GM12891 (cell line): ENCODE measurements at regions not wholly inside any gene's neighbourhood (a gene's known extent, or its start where the extent isn't known, plus 50 kb on each side); places are given as distances from the start of the nearest gene placed in this dataset.

Experiments used
- POLR2A ChIP-seq: IDR thresholded peaks from 2 replicates; pipeline ENCODE4 v1.6.1; 2011; ENCODE audit warnings: low read depth, low read length, control low read depth
- POLR2AphosphoS5 ChIP-seq: IDR thresholded peaks from 2 replicates; pipeline ENCODE4 v1.6.1; 2011; ENCODE audit warnings: low read depth, low read length, control low read depth
- POU2F2 ChIP-seq: IDR thresholded peaks from 2 replicates; pipeline ENCODE4 v1.6.1; 2011; ENCODE audit warnings: low read depth, mild to moderate bottlenecking, control low read depth, low read length, moderate library complexity
- TAF1 ChIP-seq: IDR thresholded peaks from 2 replicates; pipeline ENCODE4 v1.6.1; 2011; ENCODE audit warnings: low read depth, low read length, control low read depth

GRCh38 chr6:113047932-113048331 lies 700.8 kb downstream of the RFPL4B start:
- TF ChIP-seq POLR2AphosphoS5 (no peak), POLR2A (no peak), POU2F2 (no peak), TAF1 (no peak)
